Activated CD4-positive, alpha-beta T cell treated with anti-CD3 and anti-CD28 coated beads, Interleukin-2, amount 10 ng/mL, durations not matched to agents 7 days and 5 days (primary cell): ENCODE measurements at regions not wholly inside any gene's neighbourhood (a gene's known extent, or its start where the extent isn't known, plus 50 kb on each side); places are given as distances from the start of the nearest gene placed in this dataset.
"Not testable (repeated sequence)": the region's sequence is repeated elsewhere in the genome, so short reads cannot be mapped to it uniquely, and the experiment has no call there.

ENCODE experiments used
- CTCF ChIA-PET: fragments of 350-600 bp; sonication (Branson Sonifier 250); formaldehyde crosslinking; loops from one replicate; lab custom pipeline; 2021; ENCODE audit warnings: antibody characterized with exemption; lab: Charles Lee
- POLR2A ChIA-PET: fragments of 350-600 bp; sonication (Branson Sonifier 250); formaldehyde crosslinking; loops from one replicate; lab custom pipeline; 2021; ENCODE audit warnings: antibody characterized with exemption; lab: Charles Lee
- DNase-seq: peaks from one replicate; pipeline ENCODE4 v3.0.0-alpha.2; 2020
- H3K27ac Mint-ChIP-seq: one replicate; pipeline ENCODE4 v1.8.0; 2021; ENCODE audit warnings: mild to moderate bottlenecking, moderate library complexity, mixed read lengths
- H3K27me3 Mint-ChIP-seq: one replicate; pipeline ENCODE4 v1.8.0; 2021; ENCODE audit warnings: mixed read lengths
- H3K36me3 Mint-ChIP-seq: one replicate; pipeline ENCODE4 v1.8.0; 2021; ENCODE audit warnings: low read depth, mixed read lengths
- H3K4me1 Mint-ChIP-seq: one replicate; pipeline ENCODE4 v1.8.0; 2021; ENCODE audit warnings: mixed read lengths
- H3K4me3 Mint-ChIP-seq: one replicate; pipeline ENCODE4 v1.8.0; 2021; ENCODE audit warnings: mild to moderate bottlenecking, moderate library complexity, mixed read lengths
- H3K9me3 Mint-ChIP-seq: one replicate; pipeline ENCODE4 v1.8.0; 2021; ENCODE audit warnings: mixed read lengths

- H3K27me3 Mint-ChIP-seq = no peaks in the 10 kb centered on the region
- ChIA-PET POLR2A (no interaction called here), CTCF (no interaction called here)
- H3K27ac Mint-ChIP-seq = no peak overlapping the region
- H3K4me1 Mint-ChIP-seq = no peaks in the 10 kb centered on the region
- H3K9me3 Mint-ChIP-seq = no peaks in the 10 kb centered on the region
- H3K4me3 Mint-ChIP-seq = no peak overlapping the region
- no peak for DNase-seq
- H3K36me3 Mint-ChIP-seq = no peaks in the 10 kb centered on the region
Measured at GRCh38 chr4:13992975-13993520, 365.5 kb upstream of the BOD1L1 start.

GRCh38 chr4:13994016-13994415 lies 366.5 kb upstream of the BOD1L1 start:
- Mint-ChIP-seq H3K4me1 (no peaks in the 10 kb centered on the region), H3K4me3 (no peak overlapping the region), H3K27ac (no peak overlapping the region), H3K36me3 (no peaks in the 10 kb centered on the region), H3K27me3 (no peaks in the 10 kb centered on the region), H3K9me3 (no peaks in the 10 kb centered on the region)
- ChIA-PET POLR2A (no interaction called here), CTCF (no interaction called here)
- no peak for DNase-seq

- no peak for DNase-seq
- H3K9me3 Mint-ChIP-seq = peaks cover 23% of the 10 kb centered on the region
Measured at GRCh38 chr4:13998850-13999445, 371.4 kb upstream of the BOD1L1 start.

GRCh38 chr4:14000091-14000814 lies 372.7 kb upstream of the BOD1L1 start:
- Mint-ChIP-seq H3K9me3 (peaks cover 23% of the 10 kb centered on the region), H3K4me1 (no peaks in the 10 kb centered on the region), H3K27ac (no peak overlapping the region), H3K4me3 (no peak overlapping the region), H3K36me3 (no peaks in the 10 kb centered on the region), H3K27me3 (no peaks in the 10 kb centered on the region)
- no peak for DNase-seq
- ChIA-PET CTCF (interaction anchor here (0.5 to 0.7 kb wide), 2 partner anchors 14 to 1623 kb away, joined by 3 read pairs; no protein-coding TSS in a partner anchor), POLR2A (no interaction called here)

More at GRCh38 chr4:13998850-13999445, 371.4 kb upstream of the BOD1L1 start:
- ChIA-PET POLR2A (no interaction called here), CTCF (no interaction called here)
- Mint-ChIP-seq H3K27ac (no peak overlapping the region), H3K4me3 (no peak overlapping the region), H3K4me1 (no peaks in the 10 kb centered on the region), H3K36me3 (no peaks in the 10 kb centered on the region), H3K27me3 (no peaks in the 10 kb centered on the region)

GRCh38 chr4:14002331-14002730 lies 374.8 kb upstream of the BOD1L1 start:
- DNase-seq, CTCF ChIA-PET, H3K4me3 Mint-ChIP-seq, H3K4me1 Mint-ChIP-seq, H3K27me3 Mint-ChIP-seq, H3K36me3 Mint-ChIP-seq, POLR2A ChIA-PET, H3K27ac Mint-ChIP-seq: not testable (repeated sequence)
- peaks cover 23% of the 10 kb centered on the region for H3K9me3 Mint-ChIP-seq

GRCh38 chr4:14008494-14008893 lies 381.0 kb upstream of the BOD1L1 start:
- Mint-ChIP-seq H3K4me3 (no peak overlapping the region), H3K27me3 (no peaks in the 10 kb centered on the region), H3K27ac (no peak overlapping the region), H3K4me1 (no peaks in the 10 kb centered on the region), H3K9me3 (peaks cover 3% of the 10 kb centered on the region), H3K36me3 (no peaks in the 10 kb centered on the region)
- POLR2A ChIA-PET = no interaction called here
- CTCF ChIA-PET = no interaction called here
- no peak for DNase-seq

- Mint-ChIP-seq H3K9me3 (peaks cover 4% of the 10 kb centered on the region), H3K4me3 (no peak overlapping the region), H3K27ac (no peak overlapping the region), H3K4me1 (no peaks in the 10 kb centered on the region), H3K36me3 (no peaks in the 10 kb centered on the region), H3K27me3 (no peaks in the 10 kb centered on the region)
- POLR2A ChIA-PET = no interaction called here
- DNase-seq = no peak
- CTCF ChIA-PET = no interaction called here
Measured at GRCh38 chr4:14018191-14018853, 390.8 kb upstream of the BOD1L1 start.

GRCh38 chr4:14022456-14022855 lies 394.9 kb upstream of the BOD1L1 start:
- Mint-ChIP-seq H3K4me3 (no peak overlapping the region), H3K27me3 (no peaks in the 10 kb centered on the region), H3K36me3 (no peaks in the 10 kb centered on the region), H3K4me1 (no peaks in the 10 kb centered on the region), H3K9me3 (no peaks in the 10 kb centered on the region), H3K27ac (no peak overlapping the region)
- DNase-seq = no peak
- CTCF ChIA-PET = interaction anchor here (1.4 kb wide), 1 partner anchor 72 kb away, joined by 3 read pairs; no protein-coding TSS in a partner anchor
- POLR2A ChIA-PET = no interaction called here

GRCh38 chr4:14023036-14023435 lies 395.5 kb upstream of the BOD1L1 start:
- no peaks in the 10 kb centered on the region for H3K27me3 Mint-ChIP-seq
- no peaks in the 10 kb centered on the region for H3K36me3 Mint-ChIP-seq
- no peaks in the 10 kb centered on the region for H3K4me1 Mint-ChIP-seq
- no peaks in the 10 kb centered on the region for H3K9me3 Mint-ChIP-seq
- DNase-seq = no peak
- CTCF ChIA-PET = interaction anchor here (1.4 kb wide), 1 partner anchor 71 kb away, joined by 3 read pairs; no protein-coding TSS in a partner anchor
- POLR2A ChIA-PET = no interaction called here
- no peak overlapping the region for H3K27ac Mint-ChIP-seq
- no peak overlapping the region for H3K4me3 Mint-ChIP-seq

- no peak for DNase-seq
- POLR2A ChIA-PET = no interaction called here
- Mint-ChIP-seq H3K4me3 (no peak overlapping the region), H3K36me3 (no peaks in the 10 kb centered on the region), H3K4me1 (no peaks in the 10 kb centered on the region), H3K27ac (no peak overlapping the region), H3K9me3 (no peaks in the 10 kb centered on the region), H3K27me3 (no peaks in the 10 kb centered on the region)
- CTCF ChIA-PET = no interaction called here
Measured at GRCh38 chr4:14023896-14024295, 396.4 kb upstream of the BOD1L1 start.

GRCh38 chr4:14025111-14025510 lies 397.6 kb upstream of the BOD1L1 start:
- ChIA-PET POLR2A (no interaction called here), CTCF (no interaction called here)

GRCh38 chr4:14025891-14026290 lies 398.4 kb upstream of the BOD1L1 start:
- H3K9me3 Mint-ChIP-seq = no peaks in the 10 kb centered on the region
- no peak overlapping the region for H3K4me3 Mint-ChIP-seq
- no peaks in the 10 kb centered on the region for H3K4me1 Mint-ChIP-seq
- DNase-seq = no peak
- ChIA-PET CTCF (no interaction called here), POLR2A (no interaction called here)
- no peak overlapping the region for H3K27ac Mint-ChIP-seq
- H3K27me3 Mint-ChIP-seq = no peaks in the 10 kb centered on the region
- H3K36me3 Mint-ChIP-seq = no peaks in the 10 kb centered on the region

More at GRCh38 chr4:14025111-14025510, 397.6 kb upstream of the BOD1L1 start:
- no peaks in the 10 kb centered on the region for H3K4me1 Mint-ChIP-seq
- no peaks in the 10 kb centered on the region for H3K27me3 Mint-ChIP-seq
- H3K27ac Mint-ChIP-seq = no peak overlapping the region
- no peak overlapping the region for H3K4me3 Mint-ChIP-seq
- no peaks in the 10 kb centered on the region for H3K9me3 Mint-ChIP-seq
- H3K36me3 Mint-ChIP-seq = no peaks in the 10 kb centered on the region
- DNase-seq = no peak

GRCh38 chr4:14028862-14029261 lies 401.3 kb upstream of the BOD1L1 start:
- ChIA-PET POLR2A (no interaction called here), CTCF (no interaction called here)
- Mint-ChIP-seq H3K4me1 (no peaks in the 10 kb centered on the region), H3K27ac (no peak overlapping the region), H3K27me3 (no peaks in the 10 kb centered on the region), H3K4me3 (no peak overlapping the region), H3K9me3 (no peaks in the 10 kb centered on the region), H3K36me3 (no peaks in the 10 kb centered on the region)
- DNase-seq = no peak
